Stimulated activated CD8-positive, alpha-beta memory T cell treated with anti-CD3 and anti-CD28 coated beads, Interleukin-4, amount 100 ng/mL, for 24 hours (primary cell): ENCODE measurements at regions not wholly inside any gene's neighbourhood (a gene's known extent, or its start where the extent isn't known, plus 50 kb on each side); places are given as distances from the start of the nearest gene placed in this dataset.
"Not testable (repeated sequence)": the region's sequence is repeated elsewhere in the genome, so short reads cannot be mapped to it uniquely, and the experiment has no call there.

Experiments
- DNase-seq: peaks from one replicate; pipeline ENCODE4 v3.0.0-alpha.2; 2020; ENCODE audit warnings: low read depth

- no peak for DNase-seq
Observed at GRCh38 chr18:1133541-1133940, 228.9 kb downstream of the ADCYAP1 start.

- DNase-seq = no peak
Observed at GRCh38 chr18:1147730-1148129, 243.1 kb downstream of the ADCYAP1 start.

GRCh38 chr18:1149709-1150108 is 245.0 kb downstream of the ADCYAP1 start:
- no peak for DNase-seq

- DNase-seq = no peak
Observed at GRCh38 chr18:1150344-1150743, 245.7 kb downstream of the ADCYAP1 start.

- DNase-seq = not testable (repeated sequence)
Observed at GRCh38 chr18:1152958-1153357, 248.3 kb downstream of the ADCYAP1 start.

- DNase-seq = no peak
Observed at GRCh38 chr18:1173593-1173992, 268.9 kb downstream of the ADCYAP1 start.

GRCh38 chr18:1177232-1177631 is 272.6 kb downstream of the ADCYAP1 start:
- no peak for DNase-seq

GRCh38 chr18:1191341-1191740 is 286.7 kb downstream of the ADCYAP1 start:
- no peak for DNase-seq

- no peak for DNase-seq
Observed at GRCh38 chr18:1213126-1213525, 308.5 kb downstream of the ADCYAP1 start.

- no peak for DNase-seq
Observed at GRCh38 chr18:1222880-1223279, 318.2 kb downstream of the ADCYAP1 start.

- no peak for DNase-seq
Observed at GRCh38 chr18:1227025-1227424, 322.4 kb downstream of the ADCYAP1 start.

GRCh38 chr18:1229634-1230033 is 325.0 kb downstream of the ADCYAP1 start:
- DNase-seq = no peak

- no peak for DNase-seq
Observed at GRCh38 chr18:1232867-1233266, 328.2 kb downstream of the ADCYAP1 start.

GRCh38 chr18:1240701-1241100 is 336.0 kb downstream of the ADCYAP1 start:
- DNase-seq = no peak

GRCh38 chr18:1244397-1245122 is 339.9 kb downstream of the ADCYAP1 start:
- no peak for DNase-seq

- DNase-seq = no peak
Observed at GRCh38 chr18:1246827-1247226, 342.2 kb downstream of the ADCYAP1 start.

- DNase-seq = no peak
Observed at GRCh38 chr18:1252534-1252933, 347.9 kb downstream of the ADCYAP1 start.

GRCh38 chr18:1252936-1253335 is 348.3 kb downstream of the ADCYAP1 start:
- no peak for DNase-seq

GRCh38 chr18:1253827-1254226 is 349.2 kb downstream of the ADCYAP1 start:
- no peak for DNase-seq

GRCh38 chr18:1261054-1261453 is 356.4 kb downstream of the ADCYAP1 start:
- no peak for DNase-seq

GRCh38 chr18:1267021-1267420 is 362.4 kb downstream of the ADCYAP1 start:
- no peak for DNase-seq

- no peak for DNase-seq
Observed at GRCh38 chr18:1270081-1270480, 365.4 kb downstream of the ADCYAP1 start.

- DNase-seq = no peak
Observed at GRCh38 chr18:1273469-1273868, 368.8 kb downstream of the ADCYAP1 start.

- DNase-seq = no peak
Observed at GRCh38 chr18:1292167-1292566, 387.5 kb downstream of the ADCYAP1 start.
